HG03520 (cell line): ENCODE measurements at regions not wholly inside any gene's neighbourhood (a gene's known extent, or its start where the extent isn't known, plus 50 kb on each side); places are given as distances from the start of the nearest gene placed in this dataset.
A peak's percentile ranks its signal among the peaks of the same experiment; 100 is the strongest.

Experiments used
- ATAC-seq: cut with Tn5 transposase; IDR thresholded peaks from one replicate; pipeline ENCODE4 v1.9.1; 2021; ENCODE audit warnings: mild to moderate bottlenecking, moderate library complexity; ENCODE audit not compliant: unreplicated experiment

DNA sequence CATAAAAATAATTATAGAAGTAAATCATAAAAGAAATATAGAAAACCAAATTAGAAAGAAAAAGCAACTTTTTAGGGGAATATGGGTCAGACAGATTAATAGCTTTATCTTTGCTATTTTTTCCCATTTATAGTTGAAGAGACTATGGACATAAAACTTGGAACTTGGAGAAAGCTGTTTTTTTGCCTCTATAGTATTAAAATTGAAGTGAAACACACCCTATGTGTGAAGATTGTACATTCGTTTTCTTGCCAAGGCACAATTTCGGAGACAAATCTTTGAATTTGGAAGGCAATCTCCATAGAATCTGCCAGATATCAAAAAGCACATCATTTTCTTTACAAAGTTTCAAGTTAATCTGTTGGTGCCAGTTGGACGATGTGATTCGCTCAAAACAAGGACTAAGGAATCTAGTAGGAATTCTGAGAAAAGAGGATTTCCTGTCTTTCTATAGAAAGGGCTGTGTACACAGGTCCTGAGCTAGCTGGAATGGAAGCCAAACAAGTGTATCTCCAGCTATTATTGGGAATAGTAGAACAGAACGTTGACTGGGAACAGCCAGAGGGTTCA, 156.3 kb downstream of the SLC7A11 start:
- ATAC-seq = no peak

DNA sequence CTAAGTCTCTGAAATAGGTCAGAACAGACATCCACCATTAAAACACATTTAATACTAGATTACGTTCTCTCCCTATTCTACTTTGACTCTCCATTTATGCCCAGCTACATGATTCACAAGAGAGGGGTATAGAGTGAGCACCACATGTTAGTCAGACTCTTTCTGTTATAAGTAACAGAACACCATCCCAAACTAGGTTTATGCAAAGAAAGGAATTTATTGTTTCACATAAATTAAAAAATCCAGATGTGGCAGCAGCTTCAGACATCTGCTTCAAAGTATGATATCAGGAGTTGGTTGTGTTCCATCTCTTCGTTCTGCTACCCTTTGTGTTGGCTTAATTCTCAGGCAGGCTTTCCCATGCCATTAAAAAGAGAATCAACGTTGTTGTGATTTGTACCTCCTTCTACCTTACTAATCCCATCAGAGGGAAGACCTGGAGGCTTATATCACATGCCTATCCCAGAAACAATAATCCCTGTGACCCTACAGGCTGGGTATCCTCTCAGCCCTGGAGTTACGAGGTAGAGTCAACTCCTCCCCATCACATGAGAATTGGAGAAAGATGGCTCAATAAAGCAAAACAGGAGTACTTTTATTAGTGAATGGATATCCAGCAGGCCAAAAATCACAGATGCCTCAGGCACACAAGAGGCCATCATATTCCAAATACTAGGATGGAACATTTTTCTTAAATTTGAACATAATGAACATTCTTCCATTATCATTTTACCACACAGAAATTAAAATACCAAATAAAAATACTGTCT, 163.2 kb downstream of the SLC7A11 start:
- no peak for ATAC-seq

DNA sequence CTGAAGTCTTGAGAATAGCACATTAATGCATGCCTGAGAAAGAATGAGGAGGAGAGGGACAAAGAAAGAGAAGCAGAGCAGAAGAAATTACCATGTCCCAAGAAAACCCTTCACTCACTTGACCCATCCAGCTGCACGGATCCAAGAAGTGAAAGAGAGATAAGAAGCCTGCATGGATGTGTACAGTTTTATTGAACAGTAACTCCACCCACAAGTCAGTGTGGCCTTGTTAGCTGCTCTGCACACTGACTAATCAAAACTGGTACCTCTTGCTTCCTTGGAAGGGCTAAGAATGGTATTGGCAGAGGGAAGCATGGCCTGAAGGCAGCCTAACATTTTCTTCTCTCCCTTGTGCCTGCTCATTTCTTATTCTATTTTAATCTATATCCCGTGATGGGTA, 163.9 kb downstream of the SLC7A11 start:
- ATAC-seq = no peak

DNA sequence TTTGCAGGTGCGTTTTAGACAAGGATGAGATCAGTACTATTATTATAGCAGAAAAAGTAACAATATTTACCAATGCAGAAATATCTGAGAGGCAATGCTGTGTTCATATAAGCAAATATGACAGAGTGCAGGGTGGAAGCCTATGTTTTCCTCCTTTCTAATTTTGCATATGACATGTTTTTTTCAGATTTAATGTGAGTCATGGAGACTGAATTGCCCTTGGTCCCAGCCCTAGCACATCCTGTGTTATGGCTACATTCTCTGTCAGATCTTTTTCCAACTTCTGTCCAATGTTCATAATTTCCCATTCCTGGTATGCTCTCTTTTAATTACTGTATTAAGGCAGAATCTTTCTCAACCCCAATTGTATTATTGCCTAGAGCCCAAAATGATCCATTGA, 165.6 kb downstream of the SLC7A11 start:
- no peak for ATAC-seq

DNA sequence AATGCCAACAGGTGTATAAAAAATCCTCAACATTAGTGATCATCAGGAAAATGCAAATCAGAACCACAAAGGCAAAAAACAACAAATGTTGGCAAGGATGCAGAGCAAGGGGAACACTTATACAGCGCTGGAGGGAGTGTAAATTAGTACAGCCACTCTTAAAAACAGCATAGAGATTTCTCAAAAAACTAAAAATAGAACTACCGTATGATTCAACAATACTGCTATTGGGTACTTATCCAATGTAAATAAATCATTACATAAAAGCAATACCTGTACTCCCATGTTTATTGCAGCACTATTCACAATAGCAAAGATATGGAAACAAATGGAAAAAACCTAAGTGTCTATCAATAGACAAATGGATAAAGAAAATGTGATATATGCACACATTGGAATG, 171.3 kb downstream of the SLC7A11 start:
- no peak for ATAC-seq

DNA sequence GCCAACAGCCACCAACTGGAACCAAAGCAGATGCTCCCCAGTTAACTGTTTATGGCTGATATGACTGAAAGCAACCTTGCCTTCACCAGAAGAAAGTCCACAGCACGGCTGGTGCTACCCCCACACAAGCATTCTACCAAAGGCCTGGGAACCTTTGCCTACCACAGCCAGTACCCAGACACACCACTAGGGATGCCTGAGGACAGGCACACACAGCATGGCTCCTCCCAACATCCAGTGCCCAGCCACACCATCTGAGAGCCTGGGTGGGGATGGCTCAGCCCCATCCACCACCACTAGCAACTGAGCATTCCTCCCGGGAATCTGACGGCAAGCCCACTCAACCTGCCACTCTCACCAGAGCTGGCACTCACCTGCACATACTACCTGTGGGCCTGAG, 178.6 kb downstream of the SLC7A11 start:
- ATAC-seq = peak; percentile 60

DNA sequence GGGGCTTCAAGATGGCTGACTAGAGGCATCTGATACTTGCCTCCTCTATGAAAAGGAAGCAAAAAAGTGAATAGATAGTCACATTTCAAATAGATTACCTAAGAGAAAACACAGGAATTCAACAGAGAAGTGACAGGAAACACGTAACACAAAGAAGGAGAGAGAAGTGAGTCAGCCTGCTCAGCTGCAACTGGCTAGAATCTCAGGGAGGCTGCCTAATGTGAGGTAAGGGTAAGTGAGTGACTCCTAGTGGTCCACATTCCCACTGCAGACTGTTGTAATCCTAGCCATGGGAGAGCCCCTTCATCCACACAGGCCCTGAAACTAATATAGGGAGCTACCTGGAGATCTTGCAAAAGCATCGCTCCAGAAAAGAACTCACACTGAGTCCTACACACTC, 179.2 kb downstream of the SLC7A11 start:
- no peak for ATAC-seq

DNA sequence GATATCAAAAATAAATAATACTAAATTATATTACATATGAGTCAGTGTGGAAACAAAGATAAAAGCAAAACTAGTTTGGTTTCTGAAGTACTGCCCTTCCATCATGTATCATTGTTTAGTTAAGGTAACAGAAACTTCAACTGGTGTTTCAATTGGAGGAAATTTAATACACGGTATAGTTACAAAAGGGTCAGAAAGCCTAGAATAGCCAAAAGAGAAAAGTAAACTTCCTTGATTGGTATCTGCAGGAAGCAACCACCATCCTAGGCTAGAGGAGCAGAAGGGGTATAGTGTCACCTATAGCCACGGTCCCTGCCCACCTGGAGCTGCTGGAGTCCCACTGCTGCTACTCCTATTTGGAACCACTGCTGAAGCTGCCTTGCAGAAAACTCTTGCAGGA, 185.6 kb downstream of the SLC7A11 start:
- no peak for ATAC-seq

DNA sequence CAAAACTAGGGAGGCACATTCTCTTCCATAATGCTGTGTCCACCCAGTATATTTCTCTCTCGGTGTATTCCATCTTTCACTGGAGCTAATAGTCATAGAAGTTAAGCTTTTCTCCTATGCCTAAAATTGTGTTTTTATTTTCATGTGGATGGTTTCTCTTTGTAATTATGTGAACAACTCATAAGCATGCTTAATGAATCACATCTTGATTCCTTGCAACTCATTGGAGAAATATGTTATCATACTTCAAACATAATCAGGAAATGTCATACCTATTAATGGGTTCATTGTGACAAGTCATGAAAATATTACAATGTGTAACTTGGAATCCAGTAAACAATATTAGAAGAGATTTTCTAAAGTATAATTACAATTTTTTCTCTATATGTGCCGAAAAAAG, 186.3 kb downstream of the SLC7A11 start:
- ATAC-seq = no peak

DNA sequence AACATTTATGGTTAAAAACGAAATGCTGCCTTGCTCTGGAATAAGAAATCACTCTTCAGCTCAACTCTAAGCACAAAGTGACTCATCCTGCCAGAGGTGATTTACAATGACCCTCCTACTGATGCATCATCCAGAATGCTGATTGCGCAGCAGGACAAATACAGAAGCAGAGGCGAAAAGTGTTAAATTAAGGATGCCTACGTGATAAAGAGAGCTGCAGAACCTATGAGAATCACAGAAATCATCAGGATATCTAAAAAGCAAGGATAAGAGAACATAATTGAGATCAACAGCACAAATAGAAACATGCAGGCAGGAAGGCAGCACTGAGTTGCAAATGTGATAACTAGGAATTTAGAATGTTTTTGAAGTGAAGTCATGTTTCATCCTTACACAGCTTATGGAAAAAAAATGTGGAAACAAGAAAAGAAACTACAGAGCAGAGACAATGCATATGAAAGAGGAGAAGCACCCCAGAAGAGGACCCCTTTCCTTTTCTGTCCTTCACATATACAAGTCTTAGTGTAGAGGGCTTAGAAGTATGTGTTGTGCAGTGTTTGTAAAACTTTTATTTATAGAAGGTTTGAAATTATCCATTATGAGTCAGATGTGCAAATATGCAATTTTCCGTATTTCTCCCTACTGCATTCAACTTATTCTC, 188.4 kb downstream of the SLC7A11 start:
- no peak for ATAC-seq

DNA sequence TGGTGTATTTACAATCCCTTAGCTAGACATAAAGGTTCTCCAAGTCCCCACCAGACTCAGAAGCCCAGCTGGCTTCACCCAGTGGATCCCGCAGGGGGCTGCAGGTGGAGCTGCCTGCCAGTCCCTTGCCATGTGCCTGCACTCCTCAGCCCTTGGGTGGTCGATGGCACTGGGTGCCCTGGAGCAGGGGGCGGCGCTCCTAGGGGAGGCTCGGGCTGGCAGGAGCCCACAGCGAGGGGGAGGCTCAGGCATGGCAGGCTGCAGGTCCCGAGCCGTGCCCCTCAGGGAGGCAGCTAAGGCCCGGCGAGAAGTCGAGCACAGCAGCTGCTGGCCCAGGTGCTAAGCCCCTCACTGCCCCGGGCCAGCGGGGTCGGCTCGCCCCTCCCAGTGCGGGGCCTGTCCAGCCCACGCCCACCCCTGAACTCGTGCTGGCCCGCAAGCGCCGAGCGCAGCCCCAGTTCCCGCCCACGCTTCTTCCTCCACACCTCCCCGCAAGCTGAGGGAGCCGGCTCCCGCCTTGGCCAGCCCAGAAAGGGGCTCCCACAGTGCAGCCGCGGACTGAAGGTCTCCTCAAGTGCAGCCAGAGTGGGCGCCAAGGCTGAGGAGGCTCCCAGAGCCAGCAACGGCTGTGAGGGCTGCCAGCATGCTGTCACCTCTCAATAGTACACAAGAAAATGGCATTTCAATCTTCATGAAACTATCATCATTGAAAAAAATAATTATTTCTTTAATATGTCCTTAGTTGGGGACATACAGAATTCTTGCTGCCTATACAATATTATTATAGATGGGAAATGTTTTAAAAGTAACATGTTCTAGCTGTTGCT, 189.1 kb downstream of the SLC7A11 start:
- ATAC-seq = no peak

DNA sequence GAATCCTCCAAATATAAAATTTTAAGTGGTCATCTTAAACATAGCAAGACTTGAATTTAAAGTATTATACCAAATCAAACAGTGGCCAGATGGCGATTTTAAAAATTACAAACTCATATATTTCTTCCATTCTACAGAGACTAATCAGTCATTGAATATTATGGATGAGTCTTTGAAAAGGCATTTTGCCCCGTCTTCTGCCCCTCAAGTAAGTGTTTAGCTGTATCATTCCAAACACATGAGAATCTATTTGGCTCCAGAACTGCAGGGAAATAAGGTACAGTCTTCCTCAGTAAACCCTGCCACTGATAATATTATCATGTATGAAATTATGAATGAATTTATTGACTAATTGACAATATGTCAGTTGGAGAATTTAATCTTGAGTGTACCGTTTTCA, 191.0 kb downstream of the SLC7A11 start:
- ATAC-seq = no peak

DNA sequence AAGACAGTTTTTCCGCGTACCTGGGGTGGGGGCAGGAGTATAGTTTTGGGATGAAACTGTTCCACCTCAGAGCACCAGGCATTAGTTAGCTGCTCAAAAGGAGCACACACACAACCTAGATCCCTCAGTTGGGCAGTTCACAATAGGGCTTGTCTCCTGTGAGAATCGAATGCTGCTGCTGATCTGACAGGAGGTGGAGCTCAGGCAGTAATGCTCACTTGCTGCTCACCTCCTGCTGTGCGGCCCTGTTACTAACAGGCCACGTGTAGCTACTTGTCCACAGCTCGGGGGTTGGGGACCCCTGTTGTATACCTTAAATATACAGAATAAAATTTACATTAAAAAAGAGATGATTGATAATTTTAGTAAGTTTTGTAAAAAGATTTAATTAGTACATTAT, 191.5 kb downstream of the SLC7A11 start:
- no peak for ATAC-seq

DNA sequence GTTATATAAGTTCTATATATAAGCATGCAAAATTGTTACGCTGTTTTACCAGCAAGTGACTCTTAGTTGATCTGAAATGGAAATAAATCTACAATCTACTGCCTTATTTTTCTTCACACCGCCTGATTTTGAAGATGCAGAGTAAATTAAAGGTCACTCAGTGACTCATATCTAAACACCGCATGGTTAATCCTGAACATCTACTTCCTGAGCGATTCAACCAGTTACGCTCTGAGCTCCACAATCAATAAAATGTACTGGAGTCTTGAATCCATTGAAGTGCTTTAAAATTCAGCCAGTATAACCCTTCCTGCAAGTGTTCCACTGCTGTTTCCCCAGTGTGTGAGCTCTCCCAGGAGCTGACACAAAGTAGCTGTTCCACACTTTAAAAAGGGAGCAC, 192.8 kb downstream of the SLC7A11 start:
- no peak for ATAC-seq

DNA sequence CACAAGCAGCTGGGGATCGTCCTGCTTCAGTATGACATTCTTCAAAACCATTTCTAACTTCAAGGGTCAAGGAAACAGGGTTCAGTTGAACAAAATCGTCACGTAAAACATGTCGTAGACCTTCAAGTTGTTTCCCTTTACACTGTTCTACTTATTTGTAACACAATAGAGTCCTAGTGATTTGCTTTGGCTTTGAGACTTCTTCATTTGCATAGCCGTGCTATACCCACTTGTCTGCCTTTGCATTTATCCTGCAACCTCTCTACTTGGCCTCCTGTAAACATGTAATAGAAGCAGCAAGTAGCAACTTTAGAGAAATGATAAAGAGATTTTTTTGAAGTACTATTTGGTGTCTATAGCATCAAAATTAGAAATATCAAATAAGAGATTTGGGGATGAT, 194.9 kb downstream of the SLC7A11 start:
- no peak for ATAC-seq

DNA sequence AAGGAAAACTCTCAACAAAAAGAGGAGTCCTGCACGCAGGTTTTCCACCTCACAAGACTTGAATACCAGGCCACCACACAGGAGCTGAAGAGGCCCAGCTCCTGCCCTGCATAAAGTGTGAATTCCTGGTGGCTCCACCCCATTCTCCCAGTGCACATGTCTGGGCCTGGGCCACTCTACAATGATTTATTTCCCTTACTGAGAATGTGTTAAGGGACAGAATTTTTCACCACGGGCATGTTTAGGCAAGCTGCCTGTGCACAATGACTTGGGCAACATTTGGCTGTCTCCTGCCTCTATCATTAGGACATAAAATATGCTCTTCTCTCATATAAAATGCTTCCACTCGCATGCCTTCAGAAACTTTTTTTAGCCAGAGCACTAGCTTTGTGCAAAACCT, 197.1 kb downstream of the SLC7A11 start:
- no peak for ATAC-seq

DNA sequence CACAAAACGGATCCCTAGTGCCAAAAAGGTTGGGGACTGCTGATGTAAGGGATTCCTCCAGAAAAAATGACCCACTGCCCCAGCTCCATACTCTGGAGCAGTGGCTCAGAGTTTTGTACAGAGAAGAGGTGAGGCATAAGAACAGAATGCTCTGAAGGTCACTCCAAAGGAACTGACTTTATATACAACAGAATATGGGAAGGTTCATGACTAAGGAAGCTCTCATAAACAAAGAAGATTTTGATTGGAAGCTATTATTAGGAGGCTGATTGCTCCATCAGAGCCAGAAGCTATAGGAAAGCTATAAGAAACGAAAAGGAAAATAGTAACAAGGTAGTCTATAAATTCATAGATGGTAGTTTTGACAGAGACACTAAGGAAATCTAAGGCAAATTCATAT, 203.1 kb downstream of the SLC7A11 start:
- no peak for ATAC-seq

DNA sequence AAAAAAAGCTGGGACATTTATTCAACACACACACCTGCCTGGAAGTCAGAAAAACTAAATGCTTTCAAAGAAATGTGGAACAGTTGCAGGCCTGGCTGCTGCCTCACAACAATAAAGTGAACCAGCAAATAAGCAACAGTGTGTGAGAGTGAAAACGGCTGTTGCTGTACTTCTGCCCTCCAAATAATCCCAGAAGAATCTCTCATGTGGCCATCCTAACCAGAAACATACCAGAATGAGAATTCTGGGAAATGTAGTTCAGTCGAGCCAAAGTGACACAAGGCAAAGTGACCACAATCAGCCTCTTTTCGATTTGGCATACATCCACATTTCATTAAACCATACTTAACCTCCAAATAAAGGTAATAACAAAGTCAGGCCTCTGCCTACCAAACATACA, 204.5 kb downstream of the SLC7A11 start:
- ATAC-seq = no peak

DNA sequence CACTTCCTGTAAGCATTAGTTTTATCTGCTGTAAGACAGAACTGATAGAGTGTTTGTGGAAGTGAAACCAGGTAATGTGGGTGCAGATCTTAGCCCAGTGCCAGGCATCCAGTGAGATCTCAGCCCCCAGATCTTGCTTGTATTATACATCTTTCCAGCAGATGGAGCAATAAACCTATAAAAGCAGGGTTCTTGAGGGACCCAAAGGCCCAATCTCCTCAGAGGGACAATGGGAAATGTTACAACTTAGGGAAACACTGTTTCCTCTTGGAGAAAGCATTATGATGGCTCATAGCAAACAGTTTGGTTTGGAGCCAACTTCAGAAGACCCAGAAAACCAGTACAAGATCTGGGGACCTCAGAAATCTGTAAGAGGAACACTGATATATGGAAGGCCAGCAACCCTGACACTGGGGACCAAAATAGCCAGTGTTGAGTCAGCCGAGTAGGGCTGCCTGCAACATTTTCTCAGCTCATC, 206.3 kb downstream of the SLC7A11 start:
- peak; percentile 100 for ATAC-seq

DNA sequence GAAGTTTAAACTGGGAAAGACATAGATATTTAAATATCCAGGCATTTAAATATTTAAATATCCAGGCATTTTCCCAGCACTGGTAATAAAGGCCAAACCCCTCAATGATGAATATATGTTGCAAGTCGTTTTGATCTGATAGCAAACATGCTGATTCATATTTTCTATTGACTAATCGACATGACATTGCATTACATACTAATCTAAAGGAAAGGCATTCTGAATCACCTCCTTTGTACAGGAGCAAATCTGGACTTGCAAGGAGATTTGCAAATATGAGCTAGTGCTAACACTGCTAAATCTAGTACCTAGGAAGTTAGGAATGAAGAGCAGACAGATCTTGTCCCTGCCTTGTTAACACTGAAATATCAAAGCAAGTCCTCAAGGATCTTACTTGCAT, 207.3 kb downstream of the SLC7A11 start:
- ATAC-seq = no peak

DNA sequence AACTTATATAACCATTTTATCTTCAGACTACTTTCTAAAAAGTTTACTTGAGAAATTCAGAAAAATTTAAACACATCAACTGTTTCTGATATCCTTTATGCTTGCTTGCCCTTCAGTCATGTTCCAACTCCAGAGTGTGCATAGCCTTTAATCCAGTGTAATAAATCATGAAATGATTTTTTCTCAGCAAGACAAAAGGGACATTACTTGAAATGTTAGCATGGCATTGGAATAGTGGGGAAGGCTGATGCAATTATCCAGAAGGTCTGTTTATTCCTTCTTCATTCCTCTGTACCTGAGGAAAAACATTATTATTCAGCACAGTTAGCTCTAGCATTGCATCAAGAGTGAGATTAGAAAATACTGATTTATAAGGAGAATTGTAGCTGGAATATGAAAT, 209.9 kb downstream of the SLC7A11 start:
- ATAC-seq = no peak
